Mesodermal cell (in vitro differentiated cells): ENCODE measurements at regions not wholly inside any gene's neighbourhood (a gene's known extent, or its start where the extent isn't known, plus 50 kb on each side); places are given as distances from the start of the nearest gene placed in this dataset.

ENCODE experiments used
- H3K27ac ChIP-seq: 2 replicates; pipeline ENCODE4 v1.7.0; 2013; ENCODE audit warnings: mild to moderate bottlenecking, low read depth, low read length, moderate library complexity; ENCODE audit not compliant: severe bottlenecking
- H3K36me3 ChIP-seq: 2 replicates; pipeline ENCODE4 v1.7.1; 2013; ENCODE audit warnings: mild to moderate bottlenecking, low read length, moderate library complexity; ENCODE audit not compliant: control insufficient read depth, insufficient read depth
- H3K4me1 ChIP-seq: one replicate; pipeline ENCODE4 v1.7.1; 2013; ENCODE audit warnings: mild to moderate bottlenecking, low read length; ENCODE audit not compliant: insufficient read depth, control insufficient read depth, poor library complexity, severe bottlenecking
- H3K4me3 ChIP-seq: 2 replicates; pipeline ENCODE4 v1.7.0; 2013; ENCODE audit warnings: low read length, control low read depth, mild to moderate bottlenecking; ENCODE audit not compliant: insufficient read depth, poor library complexity, severe bottlenecking; ENCODE audit errors: extremely low read depth
- H3K9me3 ChIP-seq: 2 replicates; pipeline ENCODE4 v1.7.1; 2013; ENCODE audit warnings: mild to moderate bottlenecking, low read length, moderate library complexity; ENCODE audit not compliant: control insufficient read depth
- WGBS, 2 experiments: methylation state at CpG; one replicate each; pipeline ENCODE4 v1.1.5; 2013; ENCODE audit warnings: missing lambda C conversion rate in 2 of 2; ENCODE audit not compliant: insufficient coverage in 2 of 2; 5-methylcytosine and 5-hydroxymethylcytosine counted together

GRCh38 chr21:24339406-24339805, 1267.9 kb downstream of the MRPL39 start:
- 83 to 91% methylated on average over 2 of the region's 2 CpGs for WGBS, 2 experiments
- Histone ChIP-seq H3K4me3 (no peak overlapping the region), H3K36me3 (no peaks in the 10 kb centered on the region), H3K4me1 (no peaks in the 10 kb centered on the region), H3K27ac (no peak overlapping the region), H3K9me3 (no peaks in the 10 kb centered on the region)

GRCh38 chr21:24336491-24336890, 1270.8 kb downstream of the MRPL39 start:
- no peak overlapping the region for H3K27ac ChIP-seq
- no peaks in the 10 kb centered on the region for H3K9me3 ChIP-seq
- H3K4me3 ChIP-seq = no peak overlapping the region
- 84 to 87% methylated on average over 4 of the region's 6 CpGs for WGBS, 2 experiments
- no peaks in the 10 kb centered on the region for H3K36me3 ChIP-seq
- no peaks in the 10 kb centered on the region for H3K4me1 ChIP-seq

- no peak overlapping the region for H3K27ac ChIP-seq
- H3K4me3 ChIP-seq = no peak overlapping the region
- no peaks in the 10 kb centered on the region for H3K9me3 ChIP-seq
- no peaks in the 10 kb centered on the region for H3K36me3 ChIP-seq
- 67% methylated on average over 1 of the region's 2 CpGs; no CpG with 5 or more reads in 1 of the 2 experiments for WGBS, 2 experiments
- no peaks in the 10 kb centered on the region for H3K4me1 ChIP-seq
Observed at GRCh38 chr21:24323536-24323935, 1283.7 kb downstream of the MRPL39 start.

- 75 to 89% methylated on average over 1 of the region's 1 CpG for WGBS, 2 experiments
- Histone ChIP-seq H3K27ac (no peak overlapping the region), H3K36me3 (no peaks in the 10 kb centered on the region), H3K4me3 (no peak overlapping the region), H3K4me1 (no peaks in the 10 kb centered on the region), H3K9me3 (no peaks in the 10 kb centered on the region)
Observed at GRCh38 chr21:24316277-24316922, 1290.9 kb downstream of the MRPL39 start.

- Histone ChIP-seq H3K9me3 (peaks cover 8% of the 10 kb centered on the region), H3K36me3 (no peaks in the 10 kb centered on the region), H3K27ac (no peak overlapping the region), H3K4me1 (no peaks in the 10 kb centered on the region), H3K4me3 (no peak overlapping the region)
- WGBS, 2 experiments = no CpG with 5 or more reads among the region's 1 CpG
Observed at GRCh38 chr21:24310788-24311187, 1296.5 kb downstream of the MRPL39 start.

- H3K36me3 ChIP-seq = no peaks in the 10 kb centered on the region
- H3K9me3 ChIP-seq = peaks cover 8% of the 10 kb centered on the region
- H3K4me1 ChIP-seq = no peaks in the 10 kb centered on the region
- H3K4me3 ChIP-seq = no peak overlapping the region
- H3K27ac ChIP-seq = no peak overlapping the region
Observed at GRCh38 chr21:24308183-24308582, 1299.1 kb downstream of the MRPL39 start.

GRCh38 chr21:24302400-24302799, 1304.9 kb downstream of the MRPL39 start:
- Histone ChIP-seq H3K27ac (no peak overlapping the region), H3K9me3 (no peaks in the 10 kb centered on the region), H3K4me1 (no peaks in the 10 kb centered on the region), H3K4me3 (no peak overlapping the region), H3K36me3 (no peaks in the 10 kb centered on the region)

- WGBS, 2 experiments = no CpG with 5 or more reads among the region's 1 CpG
- Histone ChIP-seq H3K36me3 (no peaks in the 10 kb centered on the region), H3K9me3 (no peaks in the 10 kb centered on the region), H3K4me3 (no peak overlapping the region), H3K27ac (no peak overlapping the region), H3K4me1 (no peaks in the 10 kb centered on the region)
Observed at GRCh38 chr21:24298040-24298439, 1309.2 kb downstream of the MRPL39 start.

GRCh38 chr21:24294171-24294570, 1313.1 kb downstream of the MRPL39 start:
- Histone ChIP-seq H3K4me3 (no peak overlapping the region), H3K4me1 (no peaks in the 10 kb centered on the region), H3K36me3 (no peaks in the 10 kb centered on the region), H3K9me3 (no peaks in the 10 kb centered on the region), H3K27ac (no peak overlapping the region)
- WGBS, 2 experiments = 60% methylated on average over 1 of the region's 2 CpGs; no CpG with 5 or more reads in 1 of the 2 experiments

GRCh38 chr21:24290151-24290833, 1317.0 kb downstream of the MRPL39 start:
- H3K36me3 ChIP-seq = no peaks in the 10 kb centered on the region
- H3K27ac ChIP-seq = no peak overlapping the region
- H3K4me3 ChIP-seq = no peak overlapping the region
- 60 to 90% methylated on average over 2 of the region's 6 CpGs for WGBS, 2 experiments
- H3K9me3 ChIP-seq = no peaks in the 10 kb centered on the region
- H3K4me1 ChIP-seq = no peaks in the 10 kb centered on the region

GRCh38 chr21:24289539-24289938, 1317.7 kb downstream of the MRPL39 start:
- Histone ChIP-seq H3K4me3 (no peak overlapping the region), H3K9me3 (no peaks in the 10 kb centered on the region), H3K27ac (no peak overlapping the region), H3K36me3 (no peaks in the 10 kb centered on the region), H3K4me1 (no peaks in the 10 kb centered on the region)
- WGBS, 2 experiments = no CpG with 5 or more reads among the region's 1 CpG
